HL-60 (cell line): ENCODE measurements at regions not wholly inside any gene's neighbourhood (a gene's known extent, or its start where the extent isn't known, plus 50 kb on each side); places are given as distances from the start of the nearest gene placed in this dataset.

Source experiments
- CTCF ChIP-seq: IDR thresholded peaks from one replicate; pipeline ENCODE4 v1.5.1; 2011; ENCODE audit warnings: low read length, control low read depth, inconsistent platforms; ENCODE audit not compliant: insufficient read depth
- REST ChIP-seq: IDR thresholded peaks from 2 replicates; pipeline ENCODE4 v1.6.1; 2012; ENCODE audit warnings: low read depth; ENCODE audit not compliant: insufficient replicate concordance
- SPI1 ChIP-seq: IDR thresholded peaks from 2 replicates; pipeline ENCODE4 v1.6.1; 2012; ENCODE audit warnings: low read depth, mild to moderate bottlenecking, borderline replicate concordance

GRCh38 chr11:135043434-135043833, 631.4 kb upstream of the B3GAT1 start:
- TF ChIP-seq CTCF (no peak), SPI1 (no peak), REST (no peak)
